ENCODE measurements at regions not wholly inside any gene's neighbourhood (a gene's known extent, or its start where the extent isn't known, plus 50 kb on each side); places are given as distances from the start of the nearest gene placed in this dataset.

GRCh38 chr6:79408256-79408974 is 128.8 kb downstream of the LCA5 start:
- TF ChIP-seq, protein P1, sequence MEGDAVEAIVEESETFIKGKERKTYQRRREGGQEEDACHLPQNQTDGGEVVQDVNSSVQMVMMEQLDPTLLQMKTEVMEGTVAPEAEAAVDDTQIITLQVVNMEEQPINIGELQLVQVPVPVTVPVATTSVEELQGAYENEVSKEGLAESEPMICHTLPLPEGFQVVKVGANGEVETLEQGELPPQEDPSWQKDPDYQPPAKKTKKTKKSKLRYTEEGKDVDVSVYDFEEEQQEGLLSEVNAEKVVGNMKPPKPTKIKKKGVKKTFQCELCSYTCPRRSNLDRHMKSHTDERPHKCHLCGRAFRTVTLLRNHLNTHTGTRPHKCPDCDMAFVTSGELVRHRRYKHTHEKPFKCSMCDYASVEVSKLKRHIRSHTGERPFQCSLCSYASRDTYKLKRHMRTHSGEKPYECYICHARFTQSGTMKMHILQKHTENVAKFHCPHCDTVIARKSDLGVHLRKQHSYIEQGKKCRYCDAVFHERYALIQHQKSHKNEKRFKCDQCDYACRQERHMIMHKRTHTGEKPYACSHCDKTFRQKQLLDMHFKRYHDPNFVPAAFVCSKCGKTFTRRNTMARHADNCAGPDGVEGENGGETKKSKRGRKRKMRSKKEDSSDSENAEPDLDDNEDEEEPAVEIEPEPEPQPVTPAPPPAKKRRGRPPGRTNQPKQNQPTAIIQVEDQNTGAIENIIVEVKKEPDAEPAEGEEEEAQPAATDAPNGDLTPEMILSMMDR (IDR thresholded peaks at IDR 0.05), result no peak
- no peak for TF ChIP-seq POLR2A (IDR thresholded peaks at IDR 0.05)
